Urinary bladder (tissue), 3 donors: ENCODE measurements at regions not wholly inside any gene's neighbourhood (a gene's known extent, or its start where the extent isn't known, plus 50 kb on each side); places are given as distances from the start of the nearest gene placed in this dataset.

Experiments
- DNase-seq: peaks from one replicate; pipeline ENCODE4 v3.0.0-alpha.2; 2015; ENCODE audit errors: extremely low spot score
- H3K27ac ChIP-seq: one replicate; pipeline ENCODE4 v1.5.1; 2013; ENCODE audit warnings: low read depth, mild to moderate bottlenecking, moderate library complexity
- H3K36me3 ChIP-seq: one replicate; pipeline ENCODE4 v1.6.1; 2013; ENCODE audit warnings: mild to moderate bottlenecking, moderate library complexity; ENCODE audit not compliant: insufficient read depth
- H3K4me1 ChIP-seq: one replicate; pipeline ENCODE4 v1.6.1; 2013; ENCODE audit warnings: mild to moderate bottlenecking, moderate library complexity; ENCODE audit not compliant: insufficient read depth
- H3K4me3 ChIP-seq: one replicate; pipeline ENCODE4 v1.5.1; 2013; ENCODE audit warnings: low read depth, low read length
- WGBS: extraction: QIAGEN DNeasy Blood & Tissue Kit; methylation state at CpG from one replicate; pipeline ENCODE4 v1.1.7; 2013; 5-methylcytosine and 5-hydroxymethylcytosine counted together
- donor health status: healthy with polysubstance abuse.
- donor health status: healthy.

- no peaks in the 10 kb centered on the region for H3K36me3 ChIP-seq
- H3K27ac ChIP-seq: no peak overlapping the region
- no peak for DNase-seq
- no peaks in the 10 kb centered on the region for H3K4me1 ChIP-seq
- WGBS: 78% methylated on average over 11 of the region's 11 CpGs
- H3K4me3 ChIP-seq: no peak overlapping the region
These were observed 409.7 kb downstream of the VRK1 start for GRCh38 chr14:97206916-97207315.

GRCh38 chr14:97210202-97210601 is 413.0 kb downstream of the VRK1 start:
- no peak overlapping the region for H3K27ac ChIP-seq
- DNase-seq: no peak
- H3K4me1 ChIP-seq: no peaks in the 10 kb centered on the region
- no peaks in the 10 kb centered on the region for H3K36me3 ChIP-seq
- H3K4me3 ChIP-seq: no peak overlapping the region
- 84% methylated on average over 1 of the region's 1 CpG for WGBS

GRCh38 chr14:97212399-97212798 is 415.2 kb downstream of the VRK1 start:
- no peak overlapping the region for H3K4me3 ChIP-seq
- H3K4me1 ChIP-seq: no peaks in the 10 kb centered on the region
- no peaks in the 10 kb centered on the region for H3K36me3 ChIP-seq
- no peak overlapping the region for H3K27ac ChIP-seq
- WGBS: 70% methylated on average over 2 of the region's 2 CpGs
- DNase-seq: no peak

- Histone ChIP-seq H3K4me1 (no peaks in the 10 kb centered on the region), H3K27ac (no peak overlapping the region), H3K36me3 (no peaks in the 10 kb centered on the region), H3K4me3 (no peak overlapping the region)
- no peak for DNase-seq
- 48% methylated on average over 4 of the region's 4 CpGs for WGBS
These were observed 416.5 kb downstream of the VRK1 start for GRCh38 chr14:97213720-97214119.

- 77% methylated on average over 4 of the region's 4 CpGs for WGBS
- Histone ChIP-seq H3K4me3 (no peak overlapping the region), H3K4me1 (no peaks in the 10 kb centered on the region), H3K36me3 (no peaks in the 10 kb centered on the region), H3K27ac (no peak overlapping the region)
- DNase-seq: no peak
These were observed 418.2 kb downstream of the VRK1 start for GRCh38 chr14:97215263-97215969.

DNA sequence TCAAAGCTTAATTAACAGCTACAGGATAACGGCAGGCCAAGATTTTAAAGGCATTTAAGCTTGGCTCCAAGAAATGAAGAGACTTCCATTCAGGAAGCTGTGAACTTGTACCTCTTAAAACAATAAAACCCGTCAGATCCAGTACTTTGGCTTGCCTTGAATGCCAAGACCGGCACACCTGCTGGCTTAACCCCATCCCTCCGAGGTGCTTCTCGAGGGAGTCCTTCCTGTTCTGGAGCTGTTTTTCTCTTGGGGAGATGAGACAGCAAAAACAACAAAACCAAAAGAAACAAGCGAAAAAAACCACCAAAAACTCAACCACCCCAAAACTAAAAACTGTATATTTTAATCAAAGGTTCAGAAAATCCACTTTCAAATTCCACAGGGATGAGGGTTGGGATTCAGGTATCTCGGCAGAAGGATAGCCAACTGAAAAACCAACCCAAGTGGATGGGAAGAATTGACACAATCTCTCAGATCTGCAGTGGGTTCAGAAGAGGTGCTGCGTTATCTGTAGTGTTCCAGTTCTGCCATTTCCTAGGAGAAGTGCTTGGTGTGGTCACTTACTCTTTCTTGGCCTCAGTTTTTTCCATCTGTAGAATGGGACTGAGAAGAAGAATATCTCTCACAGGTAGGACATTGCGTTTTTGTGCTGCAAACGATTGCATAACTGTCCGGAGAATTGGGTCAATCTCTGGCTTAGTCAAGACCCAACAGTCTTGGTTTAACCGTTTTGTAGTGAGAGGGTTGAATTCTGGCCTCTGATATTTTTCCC is 420.1 kb downstream of the VRK1 start:
- Histone ChIP-seq H3K4me1 (no peaks in the 10 kb centered on the region), H3K36me3 (no peaks in the 10 kb centered on the region), H3K4me3 (no peak overlapping the region), H3K27ac (no peak overlapping the region)
- no peak for DNase-seq
- 52% methylated on average over 12 of the region's 12 CpGs for WGBS

DNA sequence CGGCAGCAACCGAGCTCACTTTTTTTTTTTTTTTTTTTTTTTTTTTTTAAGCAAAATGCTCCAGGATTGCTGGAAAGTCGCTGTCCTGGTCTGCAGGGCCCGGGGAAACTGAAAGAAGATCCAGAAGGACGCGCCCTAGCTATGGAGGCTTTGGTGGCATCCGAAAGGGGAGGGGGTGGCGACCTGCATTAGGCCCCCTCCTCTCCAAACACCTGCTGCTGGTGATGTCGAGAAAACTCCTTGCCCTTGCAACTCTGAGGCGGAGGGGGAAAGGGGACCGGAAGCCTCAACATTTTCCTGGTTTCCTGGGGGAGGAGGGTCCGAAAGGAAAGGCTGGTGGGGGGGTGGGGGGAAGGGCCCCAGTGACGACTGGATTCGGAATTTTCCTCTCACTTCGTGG is 421.1 kb downstream of the VRK1 start:
- WGBS: 3% methylated on average over 15 of the region's 15 CpGs
- H3K4me3 ChIP-seq: peak overlapping the region; percentile 26
- no peak for DNase-seq
- no peaks in the 10 kb centered on the region for H3K36me3 ChIP-seq
- no peak overlapping the region for H3K27ac ChIP-seq
- no peaks in the 10 kb centered on the region for H3K4me1 ChIP-seq

GRCh38 chr14:97218691-97219430 is 421.7 kb downstream of the VRK1 start:
- no peak overlapping the region for H3K27ac ChIP-seq
- H3K36me3 ChIP-seq: no peaks in the 10 kb centered on the region
- WGBS: under 1% methylated on average over 52 of the region's 52 CpGs
- H3K4me1 ChIP-seq: no peaks in the 10 kb centered on the region
- DNase-seq: no peak
- peak overlapping the region; percentile 26 for H3K4me3 ChIP-seq

GRCh38 chr14:97219431-97220017 is 422.3 kb downstream of the VRK1 start:
- DNase-seq: no peak
- WGBS: 9% methylated on average over 32 of the region's 32 CpGs
- no peaks in the 10 kb centered on the region for H3K36me3 ChIP-seq
- H3K4me3 ChIP-seq: no peak overlapping the region
- no peak overlapping the region for H3K27ac ChIP-seq
- H3K4me1 ChIP-seq: no peaks in the 10 kb centered on the region

GRCh38 chr14:97221572-97222285 is 424.5 kb downstream of the VRK1 start:
- no peaks in the 10 kb centered on the region for H3K4me1 ChIP-seq
- no peak overlapping the region for H3K4me3 ChIP-seq
- no peaks in the 10 kb centered on the region for H3K36me3 ChIP-seq
- DNase-seq: no peak
- WGBS: 85% methylated on average over 11 of the region's 11 CpGs
- H3K27ac ChIP-seq: no peak overlapping the region

- 17% methylated on average over 8 of the region's 8 CpGs for WGBS
These were observed 426.8 kb downstream of the VRK1 start for GRCh38 chr14:97224016-97224415.

DNA sequence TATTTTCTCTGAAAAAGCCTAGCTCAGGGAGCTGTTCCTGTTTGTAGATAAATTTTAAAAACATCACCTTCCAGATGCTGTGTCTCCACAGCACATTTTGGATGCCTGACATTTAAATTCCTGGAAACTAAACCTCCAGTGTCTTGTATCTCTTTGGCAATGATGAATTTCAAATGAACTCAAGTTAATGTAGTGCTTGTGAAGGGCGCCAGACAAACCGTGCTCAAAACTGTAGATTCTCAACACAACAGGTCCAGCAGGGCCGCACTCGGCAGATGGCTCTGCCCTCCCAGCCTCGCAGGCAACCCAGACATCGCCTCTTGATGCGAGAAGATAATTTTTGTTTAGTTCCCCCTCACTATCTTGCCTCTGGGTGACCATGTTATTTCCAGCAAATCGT is 432.9 kb downstream of the VRK1 start:
- Histone ChIP-seq H3K36me3 (no peaks in the 10 kb centered on the region), H3K4me1 (no peaks in the 10 kb centered on the region), H3K27ac (no peak overlapping the region), H3K4me3 (no peak overlapping the region)
- WGBS: 74% methylated on average over 8 of the region's 8 CpGs
- no peak for DNase-seq

More at GRCh38 chr14:97224016-97224415, 426.8 kb downstream of the VRK1 start:
- no peak overlapping the region for H3K27ac ChIP-seq
- no peak overlapping the region for H3K4me3 ChIP-seq
- H3K4me1 ChIP-seq: no peaks in the 10 kb centered on the region
- no peaks in the 10 kb centered on the region for H3K36me3 ChIP-seq
- no peak for DNase-seq

DNA sequence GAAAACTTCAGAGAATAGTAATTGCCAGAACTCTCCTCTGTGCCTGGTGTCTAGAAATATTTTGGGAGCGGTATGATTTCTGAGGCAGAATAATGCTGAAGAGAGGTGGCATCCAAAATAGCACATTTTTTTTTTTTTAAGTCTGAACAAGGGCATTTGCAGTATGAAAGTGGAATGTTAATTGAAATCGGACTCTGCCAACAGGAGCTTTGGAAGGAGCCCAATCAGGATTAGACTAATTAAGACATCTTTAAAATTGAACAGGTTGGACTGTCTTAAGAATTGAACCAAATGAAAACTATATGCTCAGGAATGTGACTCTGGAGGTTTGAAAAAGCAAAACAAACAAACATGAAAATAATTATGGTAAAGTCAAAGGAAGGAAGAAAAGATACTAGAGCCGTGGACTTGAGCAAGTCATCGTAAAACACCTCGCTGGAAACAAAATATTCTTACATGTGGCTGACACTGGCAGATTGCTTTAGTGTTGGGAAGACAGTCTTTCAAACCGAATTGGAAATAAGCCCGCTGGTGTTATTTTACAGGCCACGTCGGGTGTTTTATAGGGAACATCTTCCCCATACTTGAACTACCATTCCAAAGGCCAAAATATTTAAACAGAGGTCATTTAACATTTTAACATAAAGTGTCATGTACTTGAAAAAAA is 436.3 kb downstream of the VRK1 start:
- Histone ChIP-seq H3K4me3 (no peak overlapping the region), H3K27ac (no peak overlapping the region), H3K36me3 (no peaks in the 10 kb centered on the region), H3K4me1 (no peaks in the 10 kb centered on the region)
- DNase-seq: no peak
- WGBS: 50% methylated on average over 9 of the region's 9 CpGs
